Stomach (tissue), 8 donors: ENCODE measurements at regions not wholly inside any gene's neighbourhood (a gene's known extent, or its start where the extent isn't known, plus 50 kb on each side); places are given as distances from the start of the nearest gene placed in this dataset.

Experiments used
- DNase-seq, 2 donors: peaks; one replicate each; pipeline versions ENCODE4 v3.0.0 to v3.0.0-alpha.2; 2013 to 2019
- H3K27ac ChIP-seq, 5 donors: fragments of 200-600 bp in 4 of 5; sonication (generic) in 4 of 5; one replicate each; pipeline ENCODE4 v1.5.1; 2013 to 2019; ENCODE audit warnings: mild to moderate bottlenecking in 1 of 5, moderate library complexity in 1 of 5
- H3K27me3 ChIP-seq, 3 donors: fragments of 200-600 bp; sonication (generic); one replicate each; pipeline ENCODE4 v1.5.1; 2017 to 2019; ENCODE audit warnings: mixed run types in 1 of 3
- H3K36me3 ChIP-seq, 4 donors: fragments of 200-600 bp; sonication (generic); 1 replicate in 3 of 4; 2 replicates in 1 of 4; pipeline ENCODE4 v1.5.1; 2016 to 2019
- H3K4me1 ChIP-seq, 4 donors: fragments of 200-600 bp; sonication (generic); one replicate each; pipeline ENCODE4 v1.5.1; 2016 to 2019
- H3K4me3 ChIP-seq, 4 donors: fragments of 200-600 bp; sonication (generic) in 3 of 4; one replicate each; pipeline ENCODE4 v1.5.1; 2016 to 2019; ENCODE audit warnings: mild to moderate bottlenecking in 1 of 4
- H3K9me3 ChIP-seq, 4 donors: fragments of 200-600 bp; sonication (generic); one replicate each; pipeline ENCODE4 v1.5.1; 2016 to 2019
- CTCF ChIP-seq, 7 experiments: fragments of 450-650 bp in 4 of 7; fragments of 200-600 bp in 3 of 7; sonication (generic) in 3 of 7; IDR thresholded peaks; one replicate each; pipeline ENCODE4 v1.5.1; 2016 to 2019; ENCODE audit warnings: antibody characterized with exemption in 7 of 7, control low read depth in 2 of 7, mild to moderate bottlenecking in 1 of 7
- EP300 ChIP-seq: sonication (generic); formaldehyde crosslinking; IDR thresholded peaks from one replicate; pipeline ENCODE4 v1.6.1; 2017; ENCODE audit warnings: antibody characterized with exemption
- POLR2A ChIP-seq, 4 donors: fragments of 450-650 bp; IDR thresholded peaks; one replicate each; pipeline ENCODE4 v1.6.1; 2016; ENCODE audit warnings: antibody characterized with exemption in 4 of 4, control low read depth in 2 of 4, mild to moderate bottlenecking in 1 of 4, moderate library complexity in 1 of 4
- POLR2AphosphoS5 ChIP-seq, 3 donors: sonication (generic); formaldehyde crosslinking; IDR thresholded peaks; one replicate each; pipeline ENCODE4 v1.6.1; 2016; ENCODE audit warnings: antibody characterized with exemption in 3 of 3
- WGBS, 5 donors: extraction: QIAGEN DNeasy Blood & Tissue Kit in 3 of 5; methylation state at CpG; one replicate each; pipeline versions ENCODE4 v1.1.5 to v1.1.7; 2013 to 2018; 5-methylcytosine and 5-hydroxymethylcytosine counted together
- intact Hi-C: fragments of 100-400 bp; cut with DNase I; formaldehyde crosslinking; loops from one replicate; pipeline ENCODE4 v1.15.1; 2023; ENCODE audit warnings: low total_unique reads
- donor health status: healthy with polysubstance abuse.
- donor health status: Bipolar disorder and iron deficiency.
- donor health status: healthy.

- TF ChIP-seq POLR2A (IDR thresholded peaks at IDR 0.05) (no peak), CTCF (IDR thresholded peaks at IDR 0.05) (no peak), POLR2AphosphoS5 (IDR thresholded peaks at IDR 0.05) (no peak), EP300 (no peak)
- no peak for DNase-seq
- no peaks in the 10 kb centered on the region for H3K36me3 ChIP-seq
- H3K4me3 ChIP-seq: no peak overlapping the region
- H3K27me3 ChIP-seq: no peaks in the 10 kb centered on the region
- no peak overlapping the region for H3K27ac ChIP-seq
- no peaks in the 10 kb centered on the region for H3K4me1 ChIP-seq
- intact Hi-C loops: no loop called here
- H3K9me3 ChIP-seq: no peaks in the 10 kb centered on the region
These were observed 350.5 kb upstream of the PRMT6 start for GRCh38 chr1:106705971-106706370.

GRCh38 chr1:106717591-106717990 is 338.9 kb upstream of the PRMT6 start:
- WGBS, 5 donors: 82 to 92% (median 87%) methylated on average over 7 of the region's 7 CpGs
- Histone ChIP-seq H3K4me1 (no peaks in the 10 kb centered on the region), H3K27me3 (no peaks in the 10 kb centered on the region), H3K9me3 (peaks cover 0 to 5% (median 1%) of the 10 kb centered on the region in 4 donors), H3K27ac (no peak overlapping the region), H3K36me3 (no peaks in the 10 kb centered on the region), H3K4me3 (no peak overlapping the region)
- DNase-seq: no peak
- intact Hi-C loops: no loop called here
- TF ChIP-seq POLR2A (IDR thresholded peaks at IDR 0.05): no peak
- TF ChIP-seq POLR2AphosphoS5 (IDR thresholded peaks at IDR 0.05): no peak
- no peak for TF ChIP-seq EP300
- TF ChIP-seq CTCF (IDR thresholded peaks at IDR 0.05): no peak

GRCh38 chr1:106721790-106722189 is 334.7 kb upstream of the PRMT6 start:
- Histone ChIP-seq H3K27ac (no peak overlapping the region), H3K4me1 (no peaks in the 10 kb centered on the region), H3K9me3 (peaks cover 0 to 8% (median 0%) of the 10 kb centered on the region in 4 donors), H3K36me3 (no peaks in the 10 kb centered on the region), H3K4me3 (no peak overlapping the region), H3K27me3 (no peaks in the 10 kb centered on the region)
- DNase-seq: peak in 1 of 2 donors; percentile 25
- TF ChIP-seq EP300: no peak
- TF ChIP-seq POLR2A (IDR thresholded peaks at IDR 0.05): no peak
- TF ChIP-seq POLR2AphosphoS5 (IDR thresholded peaks at IDR 0.05): no peak
- TF ChIP-seq CTCF (IDR thresholded peaks at IDR 0.05): no peak
- intact Hi-C loops: no loop called here

GRCh38 chr1:106722466-106722865 is 334.0 kb upstream of the PRMT6 start:
- intact Hi-C loops: no loop called here
- Histone ChIP-seq H3K27me3 (no peaks in the 10 kb centered on the region), H3K9me3 (peaks cover 0 to 8% (median 0%) of the 10 kb centered on the region in 4 donors), H3K4me1 (no peaks in the 10 kb centered on the region), H3K4me3 (no peak overlapping the region), H3K27ac (no peak overlapping the region), H3K36me3 (no peaks in the 10 kb centered on the region)
- TF ChIP-seq EP300: no peak
- TF ChIP-seq CTCF (IDR thresholded peaks at IDR 0.05): no peak
- no peak for TF ChIP-seq POLR2AphosphoS5 (IDR thresholded peaks at IDR 0.05)
- no peak for TF ChIP-seq POLR2A (IDR thresholded peaks at IDR 0.05)
- WGBS, 5 donors: 0 to 48% (median 0%) methylated on average over 1 of the region's 1 CpG
- DNase-seq: no peak
